Loucy (cell line): ENCODE measurements at regions not wholly inside any gene's neighbourhood (a gene's known extent, or its start where the extent isn't known, plus 50 kb on each side); places are given as distances from the start of the nearest gene placed in this dataset.

Source experiments
- H2AFZ ChIP-seq: fragments of 200-600 bp; sonication (generic); 2 replicates; pipeline ENCODE4 v1.6.0; 2016; ENCODE audit warnings: antibody characterized with exemption, mild to moderate bottlenecking, low read length, moderate library complexity
- H3F3A ChIP-seq: fragments of 200-600 bp; 2 replicates; pipeline ENCODE4 v1.6.0; 2016; ENCODE audit warnings: antibody characterized with exemption, low read depth, mild to moderate bottlenecking
- H3K27me3 ChIP-seq: fragments of 200-600 bp; sonication (generic); 2 replicates; pipeline ENCODE4 v1.6.1; 2014; ENCODE audit warnings: low read length, mild to moderate bottlenecking; ENCODE audit not compliant: insufficient read depth, poor library complexity, severe bottlenecking
- H3K36me3 ChIP-seq: fragments of 200-600 bp; sonication (generic); 2 replicates; pipeline ENCODE4 v1.6.1; 2016; ENCODE audit warnings: low read length; ENCODE audit not compliant: insufficient read depth
- H3K4me1 ChIP-seq: fragments of 200-600 bp; sonication (generic); 2 replicates; pipeline ENCODE4 v1.5.1; 2014; ENCODE audit warnings: low read length, mild to moderate bottlenecking; ENCODE audit not compliant: insufficient read depth, poor library complexity, severe bottlenecking
- H3K4me2 ChIP-seq: fragments of 200-600 bp; sonication (generic); 2 replicates; pipeline ENCODE4 v1.6.0; 2014; ENCODE audit warnings: antibody characterized with exemption, low read length, low read depth, mild to moderate bottlenecking; ENCODE audit not compliant: poor library complexity, severe bottlenecking
- H3K4me3 ChIP-seq: fragments of 200-600 bp; sonication (generic); 2 replicates; pipeline ENCODE4 v1.5.1; 2014; ENCODE audit warnings: low read length, mild to moderate bottlenecking, mixed read lengths; ENCODE audit not compliant: poor library complexity, severe bottlenecking
- H3K79me2 ChIP-seq: fragments of 200-600 bp; sonication (generic); 2 replicates; pipeline ENCODE4 v1.6.1; 2014; ENCODE audit warnings: low read length; ENCODE audit not compliant: insufficient read depth
- H3K9ac ChIP-seq: fragments of 200-600 bp; sonication (generic); 2 replicates; pipeline ENCODE4 v1.6.0; 2014; ENCODE audit warnings: mild to moderate bottlenecking, low read depth, low read length, moderate library complexity; ENCODE audit not compliant: poor library complexity, severe bottlenecking
- H3K9me2 ChIP-seq: fragments of 200-600 bp; sonication (generic); replicated peaks from 2 replicates; pipeline ENCODE4 v1.6.1; 2016; ENCODE audit warnings: low read depth, low read length, mixed read lengths
- H3K9me3 ChIP-seq: fragments of 200-600 bp; sonication (generic); 2 replicates; pipeline ENCODE4 v1.6.1; 2014; ENCODE audit warnings: mild to moderate bottlenecking, antibody characterized with exemption, low read length, low read depth; ENCODE audit not compliant: insufficient read depth
- H4K20me1 ChIP-seq: fragments of 200-600 bp; sonication (generic); 2 replicates; pipeline ENCODE4 v1.6.0; 2014; ENCODE audit warnings: antibody characterized with exemption, low read length, mild to moderate bottlenecking; ENCODE audit not compliant: insufficient read depth, poor library complexity, severe bottlenecking
- CTCF ChIP-seq: fragments of 200-600 bp; sonication (generic); conservative IDR thresholded peaks from 2 replicates; pipeline ENCODE4 v1.5.1; 2014; ENCODE audit warnings: mild to moderate bottlenecking, antibody characterized with exemption, low read length
- EZH2phosphoT487 ChIP-seq: fragments of 200-600 bp; IDR thresholded peaks from 2 replicates; pipeline ENCODE4 v1.6.1; 2018; ENCODE audit warnings: antibody characterized with exemption, mild to moderate bottlenecking, moderate library complexity, borderline replicate concordance

GRCh38 chr14:23814527-23815256 is 138.9 kb upstream of the DHRS4 start:
- TF ChIP-seq EZH2phosphoT487 (no peak), CTCF (no peak)
- Histone ChIP-seq H3K9me2 (no peaks in the 10 kb centered on the region), H3K9ac (no peak overlapping the region), H3K4me3 (no peak overlapping the region), H3K36me3 (no peaks in the 10 kb centered on the region), H4K20me1 (no peaks in the 10 kb centered on the region), H3K4me1 (no peaks in the 10 kb centered on the region), H3K4me2 (no peak overlapping the region), H3K79me2 (no peaks in the 10 kb centered on the region), H3K9me3 (no peaks in the 10 kb centered on the region), H2AFZ (no peak overlapping the region), H3K27me3 (no peaks in the 10 kb centered on the region), H3F3A (no peaks in the 10 kb centered on the region)

- H3F3A ChIP-seq: no peaks in the 10 kb centered on the region
- no peak overlapping the region for H3K4me3 ChIP-seq
- no peak for TF ChIP-seq EZH2phosphoT487
- no peak for TF ChIP-seq CTCF
- H3K79me2 ChIP-seq: no peaks in the 10 kb centered on the region
- no peaks in the 10 kb centered on the region for H3K9me2 ChIP-seq
- H3K4me1 ChIP-seq: no peaks in the 10 kb centered on the region
- no peaks in the 10 kb centered on the region for H3K36me3 ChIP-seq
- H3K9ac ChIP-seq: no peak overlapping the region
- no peak overlapping the region for H3K4me2 ChIP-seq
- H4K20me1 ChIP-seq: no peaks in the 10 kb centered on the region
- H3K9me3 ChIP-seq: no peaks in the 10 kb centered on the region
- no peaks in the 10 kb centered on the region for H3K27me3 ChIP-seq
- H2AFZ ChIP-seq: no peak overlapping the region
These were observed 137.2 kb upstream of the DHRS4 start for GRCh38 chr14:23816371-23816770.

GRCh38 chr14:23817164-23817767 is 136.3 kb upstream of the DHRS4 start:
- Histone ChIP-seq H3K9me2 (no peaks in the 10 kb centered on the region), H2AFZ (no peak overlapping the region), H3K27me3 (no peaks in the 10 kb centered on the region), H3K9me3 (no peaks in the 10 kb centered on the region), H3K9ac (no peak overlapping the region), H3K4me3 (no peak overlapping the region), H3K79me2 (no peaks in the 10 kb centered on the region), H4K20me1 (no peaks in the 10 kb centered on the region), H3F3A (no peaks in the 10 kb centered on the region), H3K36me3 (no peaks in the 10 kb centered on the region), H3K4me1 (no peaks in the 10 kb centered on the region), H3K4me2 (no peak overlapping the region)
- TF ChIP-seq CTCF (no peak), EZH2phosphoT487 (no peak)
